Activated CD8-positive, alpha-beta memory T cell treated with anti-CD3 and anti-CD28 coated beads for 36 hours (primary cell): ENCODE measurements at regions not wholly inside any gene's neighbourhood (a gene's known extent, or its start where the extent isn't known, plus 50 kb on each side); places are given as distances from the start of the nearest gene placed in this dataset.

Experiments used
- CTCF ChIA-PET: fragments of 350-600 bp; sonication (Branson Sonifier 250); formaldehyde crosslinking; loops from one replicate; lab custom pipeline; 2021; ENCODE audit warnings: antibody characterized with exemption; lab: Charles Lee
- POLR2A ChIA-PET: fragments of 350-600 bp; sonication (Branson Sonifier 250); formaldehyde crosslinking; loops from one replicate; lab custom pipeline; 2021; ENCODE audit warnings: antibody characterized with exemption; lab: Charles Lee

DNA sequence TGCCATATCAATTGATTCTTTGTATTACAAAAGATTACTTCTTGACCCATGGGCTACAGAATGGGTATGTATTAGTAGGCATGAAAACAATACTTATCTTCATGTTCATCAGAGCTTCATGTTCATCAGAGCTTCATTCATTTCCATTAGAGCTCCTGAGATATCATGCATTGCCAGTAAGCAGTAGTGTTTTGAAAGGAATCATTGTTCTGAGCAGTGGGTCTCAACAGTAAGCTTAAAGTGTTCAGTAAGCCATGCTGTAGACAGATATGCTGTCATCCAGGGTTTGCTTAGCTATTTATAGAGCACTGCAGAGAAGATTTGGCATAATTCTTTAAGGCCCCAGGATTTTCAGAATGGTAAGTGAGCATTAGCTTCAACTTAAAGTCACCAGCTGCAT lies 596.1 kb downstream of the ZNF385D start:
- ChIA-PET POLR2A (no interaction called here), CTCF (no interaction called here)

DNA sequence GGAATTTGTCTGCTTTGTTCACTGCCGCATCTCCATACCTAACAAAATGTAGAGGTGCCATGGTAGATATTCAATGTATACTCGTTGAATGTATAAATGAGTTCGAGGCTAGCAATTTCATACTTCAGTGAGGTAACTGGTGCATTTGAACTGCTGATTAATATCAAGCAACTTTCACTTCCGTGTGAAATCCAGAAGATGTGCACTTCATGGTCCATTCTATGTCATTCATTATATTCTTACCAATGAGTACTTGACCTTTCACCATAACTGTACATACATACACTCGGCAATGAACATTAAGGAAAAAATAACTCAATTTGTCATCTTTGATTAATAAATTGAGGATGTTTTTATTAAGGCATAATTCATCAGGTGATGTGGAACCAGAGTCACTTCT lies 598.5 kb downstream of the ZNF385D start:
- ChIA-PET POLR2A (no interaction called here), CTCF (no interaction called here)

- POLR2A ChIA-PET, result no interaction called here
- CTCF ChIA-PET, result no interaction called here
Measured at GRCh38 chr3:21142949-21143348, 608.1 kb downstream of the ZNF385D start.

DNA sequence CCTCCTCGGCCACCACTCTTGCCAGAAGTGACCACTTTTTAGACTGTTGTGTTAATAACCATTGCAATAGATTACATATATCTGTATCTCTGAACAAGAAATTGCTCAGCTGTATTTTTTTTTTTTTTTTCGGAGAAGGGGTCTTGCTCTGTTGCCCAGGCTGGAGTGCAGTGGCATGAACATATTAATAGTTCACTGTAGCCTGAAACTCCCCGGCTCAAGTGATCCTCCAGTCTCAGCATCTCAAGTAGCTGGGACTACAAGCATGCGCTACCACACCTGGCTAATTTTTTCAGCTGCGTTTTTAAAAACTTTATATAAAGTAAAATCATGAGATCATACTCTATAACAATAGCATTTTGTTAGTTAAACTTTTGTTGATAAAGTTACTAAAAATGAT lies 609.0 kb downstream of the ZNF385D start:
- ChIA-PET POLR2A (no interaction called here), CTCF (no interaction called here)

GRCh38 chr3:21140785-21141184 lies 610.2 kb downstream of the ZNF385D start:
- ChIA-PET POLR2A (no interaction called here), CTCF (no interaction called here)

- POLR2A ChIA-PET, result no interaction called here
- CTCF ChIA-PET, result no interaction called here
Measured at GRCh38 chr3:21138085-21138484, 612.9 kb downstream of the ZNF385D start.

- ChIA-PET CTCF (no interaction called here), POLR2A (no interaction called here)
Measured at GRCh38 chr3:21132896-21133295, 618.1 kb downstream of the ZNF385D start.

- CTCF ChIA-PET, result no interaction called here
Measured at GRCh38 chr3:21120826-21121225, 630.2 kb downstream of the ZNF385D start.

DNA sequence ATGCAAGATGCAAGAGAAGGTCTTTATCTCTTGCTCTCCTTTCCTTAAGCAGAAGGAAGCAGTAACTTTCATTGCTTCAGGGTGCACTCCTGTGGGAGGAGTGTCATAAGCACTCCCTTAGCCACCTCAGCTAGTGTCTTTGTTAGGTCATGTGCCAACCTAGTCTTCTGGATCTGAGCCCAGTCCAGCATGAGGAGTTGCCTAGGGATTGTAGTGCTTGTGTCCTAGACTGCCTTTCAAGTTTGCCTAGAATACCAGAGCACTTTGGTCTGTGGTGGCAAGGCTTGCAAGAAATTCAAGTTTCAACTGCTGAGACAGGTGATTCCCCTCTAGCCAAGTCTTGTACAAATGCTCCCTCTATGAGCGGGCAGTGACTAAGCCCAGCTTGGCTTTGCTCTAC lies 633.6 kb downstream of the ZNF385D start:
- POLR2A ChIA-PET, result no interaction called here
- CTCF ChIA-PET, result no interaction called here

More at GRCh38 chr3:21120826-21121225, 630.2 kb downstream of the ZNF385D start:
- POLR2A ChIA-PET, result no interaction called here

DNA sequence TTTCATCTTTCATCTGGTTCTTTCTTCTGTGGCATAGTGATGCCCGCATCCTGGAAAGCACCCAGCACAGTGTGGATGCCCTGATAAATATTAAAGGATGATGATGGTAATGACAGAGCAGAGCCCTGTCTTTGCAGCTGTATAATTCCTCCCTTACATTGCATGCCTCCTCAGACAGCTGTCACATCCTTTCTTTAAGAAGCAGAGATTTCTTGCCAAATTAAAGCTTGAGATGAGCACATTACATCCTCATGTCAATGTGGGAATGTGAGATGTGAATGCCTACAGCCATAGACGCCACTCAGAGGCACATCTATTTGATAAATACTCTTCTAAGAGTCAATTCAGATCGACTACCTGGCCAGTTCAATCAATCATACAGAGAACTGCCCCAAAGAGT lies 642.0 kb downstream of the ZNF385D start:
- POLR2A ChIA-PET, result no interaction called here
- CTCF ChIA-PET, result no interaction called here

DNA sequence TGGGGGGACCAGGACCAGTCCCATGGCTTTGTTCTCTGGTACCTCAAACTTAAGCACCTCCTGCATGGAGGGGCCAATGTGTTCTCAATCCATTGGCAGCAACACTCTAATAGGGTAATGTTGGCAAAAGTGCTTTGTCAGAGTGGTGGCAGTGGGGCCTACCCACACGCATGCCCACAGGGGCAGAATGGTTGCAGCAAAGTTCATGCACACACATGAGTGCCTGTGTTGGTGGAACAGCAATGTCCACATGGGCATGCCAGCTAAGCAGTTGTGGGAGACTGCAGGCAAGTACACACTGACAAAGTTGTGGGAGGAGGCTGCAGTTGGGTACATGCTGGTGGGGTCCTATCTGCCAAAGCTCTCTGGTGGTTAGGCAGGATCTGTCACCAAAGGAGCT lies 645.2 kb downstream of the ZNF385D start:
- ChIA-PET POLR2A (no interaction called here), CTCF (no interaction called here)

DNA sequence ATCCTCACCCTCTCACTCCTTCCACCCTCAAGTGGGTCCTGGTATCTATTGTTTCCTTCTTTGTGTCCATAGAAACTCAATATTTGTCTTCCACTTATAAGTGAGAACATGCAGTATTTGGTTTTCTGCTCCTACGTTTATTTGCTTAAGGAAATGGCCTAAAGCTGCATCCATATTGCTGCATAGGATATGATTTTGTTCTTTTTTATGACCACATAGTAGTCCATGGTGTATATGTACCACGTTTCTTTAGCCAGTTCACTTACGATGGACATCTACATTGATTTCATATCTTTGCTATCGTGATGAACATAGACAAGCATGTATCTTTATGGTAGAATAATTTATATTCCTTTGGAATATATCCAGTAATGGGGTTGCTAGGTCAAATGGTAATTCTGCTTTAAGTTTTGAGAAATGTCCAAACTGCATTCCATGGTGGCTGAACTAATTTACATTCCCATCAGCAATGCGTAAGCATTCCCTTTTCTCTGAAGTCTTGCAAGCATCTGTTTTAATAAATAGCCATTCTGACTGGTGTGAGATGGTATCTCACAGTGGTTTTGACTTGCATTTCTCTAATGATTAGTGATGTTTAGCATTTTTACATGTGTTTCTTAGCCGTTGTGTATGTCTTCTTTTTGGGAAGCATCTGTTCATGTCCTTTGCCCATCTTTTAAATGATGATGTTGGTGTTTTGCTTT lies 650.2 kb downstream of the ZNF385D start:
- CTCF ChIA-PET, result no interaction called here
- POLR2A ChIA-PET, result no interaction called here

DNA sequence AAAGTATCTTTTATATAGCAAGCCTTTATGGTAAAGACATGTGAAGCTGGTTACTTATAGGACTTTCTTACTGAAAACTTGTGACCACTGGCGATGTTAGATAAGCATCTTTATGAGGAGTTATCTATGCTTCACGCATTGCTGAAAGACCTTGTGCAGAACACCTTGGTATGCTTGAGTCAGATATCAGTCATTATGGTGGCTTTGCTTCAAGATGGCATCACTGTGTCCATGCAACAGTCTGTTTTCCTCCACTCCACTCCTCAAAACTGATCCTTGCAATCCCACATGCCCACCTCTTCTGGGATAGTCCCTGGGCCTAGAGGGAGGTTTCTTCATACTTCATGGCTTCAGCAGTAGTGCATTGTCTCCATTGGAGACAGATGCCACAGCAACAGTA lies 656.3 kb downstream of the ZNF385D start:
- ChIA-PET POLR2A (no interaction called here), CTCF (no interaction called here)

- POLR2A ChIA-PET, result no interaction called here
- CTCF ChIA-PET, result no interaction called here
Measured at GRCh38 chr3:21073561-21073960, 677.4 kb downstream of the ZNF385D start.

- POLR2A ChIA-PET, result no interaction called here
- CTCF ChIA-PET, result no interaction called here
Measured at GRCh38 chr3:21067031-21067813, 683.8 kb downstream of the ZNF385D start.

DNA sequence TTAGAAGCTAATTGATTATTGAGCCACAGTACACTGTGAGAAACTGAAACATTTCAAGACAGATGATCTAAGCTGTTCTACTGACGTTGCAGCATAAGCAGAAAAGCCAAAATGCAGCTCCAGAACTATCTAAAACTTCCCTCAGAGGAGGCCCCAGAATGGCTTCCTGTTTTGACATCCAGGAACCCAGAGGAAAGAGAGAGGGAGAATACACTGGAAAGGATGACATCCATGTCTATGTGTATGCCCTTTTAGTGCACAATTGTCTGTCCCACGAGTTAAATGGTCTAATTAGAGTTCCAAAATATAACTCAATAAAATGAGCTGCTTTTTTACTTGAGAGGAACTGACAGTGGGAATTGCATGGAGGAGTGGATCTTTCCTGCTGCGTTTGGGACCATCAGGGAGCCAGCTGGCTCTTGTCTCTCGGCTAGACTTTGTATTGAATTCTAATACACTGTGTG lies 688.1 kb downstream of the ZNF385D start:
- POLR2A ChIA-PET, result no interaction called here
- CTCF ChIA-PET, result no interaction called here

DNA sequence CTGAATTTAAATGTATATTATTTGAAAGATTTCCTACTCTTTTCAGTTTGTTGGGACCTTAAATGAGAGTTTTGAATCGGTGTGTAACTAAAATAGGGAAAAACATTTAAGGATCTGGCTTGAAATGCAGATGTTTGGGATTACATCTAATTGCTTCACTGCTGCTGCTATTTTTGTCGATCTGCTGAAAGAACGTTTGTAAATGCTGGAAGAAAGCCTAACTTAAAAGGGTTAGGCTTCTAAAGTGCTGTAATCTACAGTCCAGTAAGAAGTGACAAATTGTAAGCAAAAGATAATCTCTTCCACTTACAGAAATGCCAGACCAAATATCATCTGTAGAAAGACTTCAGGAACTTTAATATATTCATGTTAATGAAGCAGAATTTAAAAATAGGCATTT lies 691.6 kb downstream of the ZNF385D start:
- ChIA-PET POLR2A (no interaction called here), CTCF (no interaction called here)

- CTCF ChIA-PET, result no interaction called here
Measured at GRCh38 chr3:21056293-21056692, 694.7 kb downstream of the ZNF385D start.

DNA sequence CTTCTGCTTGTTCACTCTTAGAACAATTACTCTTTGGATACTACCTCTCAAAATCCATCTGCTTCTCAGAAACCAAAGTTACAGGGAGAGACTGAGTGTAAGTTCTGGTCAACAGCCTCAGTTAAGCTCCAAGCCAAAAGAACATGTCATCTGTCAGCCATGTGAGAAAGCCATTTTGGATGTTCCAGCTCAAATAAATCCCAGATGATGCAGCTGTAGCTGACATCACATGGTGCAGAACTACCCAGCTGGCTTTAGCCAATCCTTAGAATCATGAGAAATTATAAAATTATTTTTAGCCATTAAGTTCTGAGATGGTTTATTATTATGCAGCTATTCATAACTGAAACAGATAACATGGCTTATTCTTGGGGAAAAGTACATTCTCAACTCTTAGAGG lies 696.0 kb downstream of the ZNF385D start:
- ChIA-PET CTCF (no interaction called here), POLR2A (no interaction called here)

More at GRCh38 chr3:21056293-21056692, 694.7 kb downstream of the ZNF385D start:
- POLR2A ChIA-PET, result no interaction called here

DNA sequence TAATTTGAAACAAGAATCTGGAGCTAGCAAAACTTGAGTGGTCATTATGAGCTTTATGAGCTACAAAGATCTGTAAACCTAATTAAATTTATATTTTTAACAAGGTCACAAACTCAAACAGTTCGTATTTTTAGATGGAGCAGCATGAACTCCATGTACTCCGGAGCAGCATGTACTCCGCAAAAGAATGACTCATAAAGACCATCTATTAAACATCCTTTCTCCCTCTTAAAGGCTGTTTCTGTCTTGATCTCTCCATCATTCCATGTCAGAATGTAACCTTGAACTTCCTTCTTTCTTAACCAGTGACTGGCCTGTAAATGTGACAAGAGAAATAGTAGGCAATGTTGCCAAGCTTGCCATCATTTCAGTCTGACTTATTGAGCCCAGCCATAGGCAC lies 696.9 kb downstream of the ZNF385D start:
- ChIA-PET CTCF (no interaction called here), POLR2A (no interaction called here)
